ENCODE measurements at regions not wholly inside any gene's neighbourhood (a gene's known extent, or its start where the extent isn't known, plus 50 kb on each side); places are given as distances from the start of the nearest gene placed in this dataset.

GRCh38 chr6:140929121-140929520 is 1203.6 kb upstream of the GJE1 start:
- no peak for DNase-seq

- DNase-seq: no peak
Observed at GRCh38 chr6:140923048-140923447, 1209.7 kb upstream of the GJE1 start.

- no peak for DNase-seq
Observed at GRCh38 chr6:140921366-140922226, 1211.1 kb upstream of the GJE1 start.

- DNase-seq: no peak
Observed at GRCh38 chr6:140917911-140918310, 1214.8 kb upstream of the GJE1 start.

- DNase-seq: no peak
Observed at GRCh38 chr6:140915551-140915950, 1217.2 kb upstream of the GJE1 start.

GRCh38 chr6:140915103-140915502 is 1217.6 kb upstream of the GJE1 start:
- no peak for DNase-seq

- no peak for DNase-seq
Observed at GRCh38 chr6:140912686-140913085, 1220.0 kb upstream of the GJE1 start.

GRCh38 chr6:140909625-140910024 is 1223.1 kb upstream of the GJE1 start:
- no peak for DNase-seq

GRCh38 chr6:140909156-140909555 is 1223.6 kb upstream of the GJE1 start:
- no peak for DNase-seq

GRCh38 chr6:140908505-140908904 is 1224.2 kb upstream of the GJE1 start:
- no peak for DNase-seq

- DNase-seq: no peak
Observed at GRCh38 chr6:140907235-140907634, 1225.5 kb upstream of the GJE1 start.

- no peak for DNase-seq
Observed at GRCh38 chr6:140905724-140906123, 1227.0 kb upstream of the GJE1 start.

- DNase-seq: no peak
Observed at GRCh38 chr6:140905050-140905449, 1227.7 kb upstream of the GJE1 start.

GRCh38 chr6:140897804-140898573 is 1234.7 kb upstream of the GJE1 start:
- DNase-seq: no peak

- no peak for DNase-seq
Observed at GRCh38 chr6:140897349-140897748, 1235.4 kb upstream of the GJE1 start.

GRCh38 chr6:140893432-140893831 is 1239.3 kb upstream of the GJE1 start:
- DNase-seq: no peak

- no peak for DNase-seq
Observed at GRCh38 chr6:140879946-140880345, 1252.8 kb upstream of the GJE1 start.

- no peak for DNase-seq
Observed at GRCh38 chr6:140874066-140874465, 1258.7 kb upstream of the GJE1 start.

GRCh38 chr6:140872885-140873284 is 1259.8 kb upstream of the GJE1 start:
- no peak for DNase-seq

- no peak for DNase-seq
Observed at GRCh38 chr6:140871911-140872310, 1260.8 kb upstream of the GJE1 start.

- DNase-seq: no peak
Observed at GRCh38 chr6:140867336-140867735, 1265.4 kb upstream of the GJE1 start.

- no peak for DNase-seq
Observed at GRCh38 chr6:140858381-140858971, 1274.2 kb upstream of the GJE1 start.

- DNase-seq: no peak
Observed at GRCh38 chr6:140857739-140858380, 1274.9 kb upstream of the GJE1 start.
